ENCODE measurements at regions not wholly inside any gene's neighbourhood (a gene's known extent, or its start where the extent isn't known, plus 50 kb on each side); places are given as distances from the start of the nearest gene placed in this dataset.

DNA sequence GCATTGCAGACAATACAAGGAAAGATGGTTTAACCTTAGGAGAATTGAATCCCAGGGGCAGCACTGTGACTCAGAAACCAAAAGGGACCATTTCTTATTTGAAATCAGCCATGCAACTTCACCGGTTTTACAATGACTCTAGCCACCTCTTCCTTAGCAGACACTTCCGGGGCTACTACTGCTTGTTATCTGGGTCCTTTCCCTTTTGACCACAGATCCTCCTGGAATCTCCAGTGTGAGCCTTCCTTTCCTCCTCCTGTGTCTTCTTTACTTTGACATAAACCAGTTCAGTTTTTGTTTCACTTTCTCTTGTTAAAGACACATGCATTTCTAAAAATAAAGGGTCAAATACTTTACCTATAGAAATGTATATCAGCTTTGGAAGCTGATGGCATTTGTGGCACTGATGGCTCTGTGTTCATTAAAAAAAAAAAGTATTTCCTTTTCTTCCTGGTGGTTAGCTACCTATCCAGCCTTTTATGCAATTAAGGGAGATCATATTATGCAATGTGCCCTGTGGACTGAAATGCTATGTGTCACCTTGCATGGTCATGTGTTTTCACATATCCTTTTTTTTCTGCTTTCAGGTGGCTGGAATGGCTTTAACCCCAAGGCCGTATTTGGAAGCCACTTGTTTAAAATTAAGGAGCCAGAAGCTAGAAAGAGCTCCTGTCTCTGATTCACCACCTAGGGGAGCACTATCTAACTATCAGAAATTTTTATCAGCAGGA, 296.2 kb downstream of the CHL1 start:
- no peaks in the 10 kb centered on the region for H3K36me3 ChIP-seq (ENCODE audit: insufficient read depth, insufficient read length, low read length)
- H3K9me3 ChIP-seq (ENCODE audit: insufficient read depth, low read length), result no peaks in the 10 kb centered on the region
- H3K27me3 ChIP-seq (ENCODE audit: insufficient read depth, insufficient read length), result no peaks in the 10 kb centered on the region
- no peak for DNase-seq (ENCODE audit: low read depth, low spot score)
- H3K9ac ChIP-seq (ENCODE audit: insufficient read length, low read depth), result no peak overlapping the region
- TF ChIP-seq YY1 (IDR thresholded peaks at IDR 0.05; ENCODE audit: insufficient read depth, insufficient read length), result no peak
- no peak for TF ChIP-seq SUZ12 (IDR thresholded peaks at IDR 0.05; ENCODE audit: extremely low read depth, insufficient read depth, insufficient read length)
- TF ChIP-seq ZNF274 (IDR thresholded peaks at IDR 0.05; ENCODE audit: low read depth, low read length), result no peak
- H3K4me3 ChIP-seq (ENCODE audit: insufficient read length, low read depth), result no peak overlapping the region
- no peaks in the 10 kb centered on the region for H3K4me1 ChIP-seq (ENCODE audit: insufficient read depth, insufficient read length)

- DNase-seq (ENCODE audit: low read depth, low spot score), result no peak
- H3K4me3 ChIP-seq (ENCODE audit: insufficient read length, low read depth), result no peak overlapping the region
- no peak overlapping the region for H3K9ac ChIP-seq (ENCODE audit: insufficient read length, low read depth)
- no peaks in the 10 kb centered on the region for H3K27me3 ChIP-seq (ENCODE audit: insufficient read depth, insufficient read length)
- H3K9me3 ChIP-seq (ENCODE audit: insufficient read depth, low read length), result no peaks in the 10 kb centered on the region
- H3K4me1 ChIP-seq (ENCODE audit: insufficient read depth, insufficient read length), result no peaks in the 10 kb centered on the region
- TF ChIP-seq SUZ12 (IDR thresholded peaks at IDR 0.05; ENCODE audit: extremely low read depth, insufficient read depth, insufficient read length), result no peak
- H3K36me3 ChIP-seq (ENCODE audit: insufficient read depth, insufficient read length, low read length), result no peaks in the 10 kb centered on the region
Measured at GRCh38 chr3:494190-494589, 297.6 kb downstream of the CHL1 start.

GRCh38 chr3:498487-498886, 301.9 kb downstream of the CHL1 start:
- no peak overlapping the region for H3K9ac ChIP-seq (ENCODE audit: insufficient read length, low read depth)
- DNase-seq (ENCODE audit: low read depth, low spot score), result no peak
- TF ChIP-seq YY1 (IDR thresholded peaks at IDR 0.05; ENCODE audit: insufficient read depth, insufficient read length), result no peak
- TF ChIP-seq SUZ12 (IDR thresholded peaks at IDR 0.05; ENCODE audit: extremely low read depth, insufficient read depth, insufficient read length), result no peak
- no peak for TF ChIP-seq ZNF274 (IDR thresholded peaks at IDR 0.05; ENCODE audit: low read depth, low read length)
- no peaks in the 10 kb centered on the region for H3K9me3 ChIP-seq (ENCODE audit: insufficient read depth, low read length)
- H3K27me3 ChIP-seq (ENCODE audit: insufficient read depth, insufficient read length), result no peaks in the 10 kb centered on the region
- H3K4me3 ChIP-seq (ENCODE audit: insufficient read length, low read depth), result no peak overlapping the region
- H3K36me3 ChIP-seq (ENCODE audit: insufficient read depth, insufficient read length, low read length), result no peaks in the 10 kb centered on the region
- no peaks in the 10 kb centered on the region for H3K4me1 ChIP-seq (ENCODE audit: insufficient read depth, insufficient read length)

- TF ChIP-seq ZNF274 (IDR thresholded peaks at IDR 0.05; ENCODE audit: low read depth, low read length) (no peak), SUZ12 (IDR thresholded peaks at IDR 0.05; ENCODE audit: extremely low read depth, insufficient read depth, insufficient read length) (no peak), YY1 (IDR thresholded peaks at IDR 0.05; ENCODE audit: insufficient read depth, insufficient read length) (no peak)
- Histone ChIP-seq H3K9ac (ENCODE audit: insufficient read length, low read depth) (no peak overlapping the region), H3K36me3 (ENCODE audit: insufficient read depth, insufficient read length, low read length) (no peaks in the 10 kb centered on the region), H3K4me1 (ENCODE audit: insufficient read depth, insufficient read length) (no peaks in the 10 kb centered on the region), H3K4me3 (ENCODE audit: insufficient read length, low read depth) (no peak overlapping the region), H3K9me3 (ENCODE audit: insufficient read depth, low read length) (no peaks in the 10 kb centered on the region), H3K27me3 (ENCODE audit: insufficient read depth, insufficient read length) (no peaks in the 10 kb centered on the region)
- DNase-seq (ENCODE audit: low read depth, low spot score), result no peak
Measured at GRCh38 chr3:499001-499761, 302.6 kb downstream of the CHL1 start.

DNA sequence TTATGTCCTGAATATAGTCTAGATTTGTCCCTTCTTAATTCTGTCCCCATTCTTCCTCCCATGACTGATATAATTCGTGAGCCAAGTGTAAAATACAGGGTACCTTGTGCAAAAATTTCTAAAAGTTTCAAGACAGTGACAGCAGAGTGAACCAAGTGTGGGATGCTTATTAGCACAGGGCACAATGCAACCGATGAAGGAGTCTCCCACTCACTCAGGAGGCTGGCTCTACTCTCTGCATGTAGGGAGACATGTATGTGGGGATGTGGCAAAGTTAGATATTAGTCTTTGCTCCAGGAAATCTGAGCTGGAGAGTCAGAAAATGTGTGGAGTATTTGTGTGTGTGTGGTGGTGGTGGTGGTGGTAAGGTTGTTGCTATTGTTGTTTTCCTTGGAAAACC, 305.9 kb downstream of the CHL1 start:
- Histone ChIP-seq H3K4me3 (ENCODE audit: insufficient read length, low read depth) (no peak overlapping the region), H3K27me3 (ENCODE audit: insufficient read depth, insufficient read length) (no peaks in the 10 kb centered on the region), H3K9me3 (ENCODE audit: insufficient read depth, low read length) (no peaks in the 10 kb centered on the region), H3K9ac (ENCODE audit: insufficient read length, low read depth) (no peak overlapping the region), H3K4me1 (ENCODE audit: insufficient read depth, insufficient read length) (no peaks in the 10 kb centered on the region), H3K36me3 (ENCODE audit: insufficient read depth, insufficient read length, low read length) (no peaks in the 10 kb centered on the region)
- no peak for DNase-seq (ENCODE audit: low read depth, low spot score)
- TF ChIP-seq SUZ12 (IDR thresholded peaks at IDR 0.05; ENCODE audit: extremely low read depth, insufficient read depth, insufficient read length), result no peak
- no peak for TF ChIP-seq ZNF274 (IDR thresholded peaks at IDR 0.05; ENCODE audit: low read depth, low read length)
- TF ChIP-seq YY1 (IDR thresholded peaks at IDR 0.05; ENCODE audit: insufficient read depth, insufficient read length), result no peak

DNA sequence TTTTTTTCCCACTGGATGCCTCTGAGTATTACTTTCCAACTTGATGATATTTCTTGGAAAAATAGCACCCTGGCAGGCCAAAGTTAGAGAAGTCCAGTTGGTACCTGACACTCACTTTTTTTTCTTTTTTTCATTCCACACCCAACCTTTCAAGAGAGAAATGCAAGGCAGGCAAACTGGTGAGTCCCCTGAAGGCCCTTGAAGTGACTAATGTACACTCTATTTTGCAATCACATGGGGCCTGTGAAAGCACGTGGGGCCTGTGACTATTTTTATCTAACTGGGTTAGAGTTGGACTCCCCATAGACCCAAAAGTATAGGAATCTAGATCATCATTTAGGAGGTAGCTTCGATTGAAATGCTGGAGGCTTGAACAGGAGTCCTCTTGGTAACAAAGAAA, 316.7 kb downstream of the CHL1 start:
- no peaks in the 10 kb centered on the region for H3K9me3 ChIP-seq (ENCODE audit: insufficient read depth, low read length)
- no peaks in the 10 kb centered on the region for H3K27me3 ChIP-seq (ENCODE audit: insufficient read depth, insufficient read length)
- DNase-seq (ENCODE audit: low read depth, low spot score), result no peak
- H3K4me3 ChIP-seq (ENCODE audit: insufficient read length, low read depth), result no peak overlapping the region
- TF ChIP-seq ZNF274 (IDR thresholded peaks at IDR 0.05; ENCODE audit: low read depth, low read length) (no peak), YY1 (IDR thresholded peaks at IDR 0.05; ENCODE audit: insufficient read depth, insufficient read length) (no peak), SUZ12 (IDR thresholded peaks at IDR 0.05; ENCODE audit: extremely low read depth, insufficient read depth, insufficient read length) (no peak)
- no peak overlapping the region for H3K9ac ChIP-seq (ENCODE audit: insufficient read length, low read depth)
- no peaks in the 10 kb centered on the region for H3K36me3 ChIP-seq (ENCODE audit: insufficient read depth, insufficient read length, low read length)
- H3K4me1 ChIP-seq (ENCODE audit: insufficient read depth, insufficient read length), result no peaks in the 10 kb centered on the region

DNA sequence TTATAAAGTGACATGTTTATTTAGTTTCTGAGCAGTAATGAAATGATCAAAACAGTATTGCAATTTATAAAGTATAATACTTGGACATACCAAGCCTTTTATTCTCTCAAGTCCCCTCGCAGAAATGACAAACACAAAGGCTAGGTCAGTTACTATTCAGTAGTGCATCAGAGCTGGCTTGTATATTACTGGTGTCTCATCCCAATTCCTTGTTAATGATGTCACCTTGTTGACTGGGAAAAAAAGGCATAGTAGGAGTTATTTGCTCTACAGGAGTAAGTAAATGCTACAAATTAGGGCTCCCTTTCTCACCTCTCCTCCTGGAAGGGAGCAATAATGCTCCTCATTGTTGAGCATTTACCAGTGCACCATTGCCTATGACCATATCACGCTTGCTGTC, 317.6 kb downstream of the CHL1 start:
- H3K4me3 ChIP-seq (ENCODE audit: insufficient read length, low read depth), result no peak overlapping the region
- no peak for TF ChIP-seq SUZ12 (IDR thresholded peaks at IDR 0.05; ENCODE audit: extremely low read depth, insufficient read depth, insufficient read length)
- no peak for TF ChIP-seq YY1 (IDR thresholded peaks at IDR 0.05; ENCODE audit: insufficient read depth, insufficient read length)
- TF ChIP-seq ZNF274 (IDR thresholded peaks at IDR 0.05; ENCODE audit: low read depth, low read length), result no peak
- H3K9ac ChIP-seq (ENCODE audit: insufficient read length, low read depth), result no peak overlapping the region
- no peaks in the 10 kb centered on the region for H3K9me3 ChIP-seq (ENCODE audit: insufficient read depth, low read length)
- H3K27me3 ChIP-seq (ENCODE audit: insufficient read depth, insufficient read length), result no peaks in the 10 kb centered on the region
- no peaks in the 10 kb centered on the region for H3K4me1 ChIP-seq (ENCODE audit: insufficient read depth, insufficient read length)
- no peak for DNase-seq (ENCODE audit: low read depth, low spot score)
- no peaks in the 10 kb centered on the region for H3K36me3 ChIP-seq (ENCODE audit: insufficient read depth, insufficient read length, low read length)

Data from NT2/D1 (cell line).